ENCODE measurements at regions not wholly inside any gene's neighbourhood (a gene's known extent, or its start where the extent isn't known, plus 50 kb on each side); places are given as distances from the start of the nearest gene placed in this dataset.
A peak's percentile ranks its signal among the peaks of the same experiment; 100 is the strongest.

DNA sequence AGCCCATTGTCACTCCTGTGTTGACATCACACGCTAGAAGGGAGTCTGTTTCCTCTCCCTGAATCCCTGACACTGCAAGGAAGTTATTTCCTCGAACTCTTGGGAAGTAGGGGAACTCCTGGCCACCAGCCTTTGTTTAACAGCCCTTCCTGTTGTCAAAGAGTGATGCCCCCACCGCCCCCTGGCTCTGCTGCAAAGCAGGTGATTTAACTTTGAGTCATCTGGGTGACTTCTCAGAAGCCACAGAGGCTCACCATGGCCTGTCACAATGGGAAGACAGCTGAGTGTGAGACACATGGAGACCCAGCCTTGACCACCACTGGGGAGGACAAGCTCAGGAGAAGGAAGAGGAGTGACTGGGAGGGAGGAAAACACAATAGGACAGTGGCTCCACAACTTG is 182.8 kb downstream of the PSMG1 start:
- DNase-seq: peak; percentile 81 to 90 (median 85)

- DNase-seq: peak; percentile 23 to 64 (median 48)
These were observed 184.1 kb downstream of the PSMG1 start for GRCh38 chr21:38999161-38999560.

DNA sequence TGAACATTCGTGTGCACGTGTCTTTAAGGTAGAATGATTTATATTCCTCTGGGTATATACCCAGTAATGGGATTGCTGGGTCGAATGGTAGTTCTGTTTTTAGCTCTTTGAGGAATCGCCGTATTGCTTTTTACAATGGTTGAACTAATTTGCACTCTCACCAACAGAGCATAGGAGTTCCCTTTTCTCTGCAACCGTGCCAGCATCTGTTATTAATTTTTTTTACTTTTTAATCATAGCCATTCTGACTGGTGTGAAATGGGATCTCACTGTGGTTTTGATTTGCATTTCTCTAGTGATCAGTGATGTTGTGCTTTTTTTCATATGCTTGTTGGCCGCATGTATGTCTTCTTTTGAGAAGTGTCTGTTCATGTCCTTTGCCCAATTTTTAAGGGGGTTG is 185.0 kb downstream of the PSMG1 start:
- peak in 2 of 4 experiments; percentile 43 to 54 for DNase-seq

DNA sequence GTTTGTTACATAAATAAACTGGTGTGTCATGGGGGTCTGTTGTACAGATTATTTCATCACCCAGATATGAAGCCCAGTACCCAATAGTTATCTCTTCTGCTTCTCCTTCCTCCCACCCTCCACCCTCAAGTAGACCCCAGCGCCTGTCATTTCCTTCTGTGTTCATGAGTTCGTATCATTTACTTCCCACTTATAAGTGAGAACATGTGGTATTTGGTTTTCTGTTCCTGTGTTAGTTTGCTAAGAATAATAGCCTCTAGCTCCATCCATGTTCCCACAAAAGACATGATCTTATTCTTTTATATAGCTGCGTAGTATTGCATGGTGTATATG is 185.4 kb downstream of the PSMG1 start:
- peak; percentile 50 to 74 (median 61) for DNase-seq

GRCh38 chr21:38997051-38997842 is 186.0 kb downstream of the PSMG1 start:
- DNase-seq: no peak

DNA sequence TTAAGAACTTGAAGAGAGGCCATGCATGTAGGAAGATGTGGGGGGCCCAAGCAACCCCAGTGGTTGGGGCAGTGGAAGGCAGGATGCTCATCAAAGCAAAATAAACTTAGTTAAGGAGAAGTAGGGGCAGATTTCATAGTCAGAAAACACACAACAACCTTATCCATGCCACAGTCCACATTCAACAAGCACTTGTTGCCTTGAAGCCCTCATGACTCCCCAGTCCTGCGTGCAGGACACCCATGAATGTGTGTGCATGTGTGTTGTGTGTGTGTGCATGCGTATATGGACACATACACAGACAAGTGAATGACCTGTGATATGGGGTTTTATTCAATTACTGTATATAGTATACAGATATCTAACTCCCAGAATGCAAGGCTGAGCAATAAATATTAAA is 186.9 kb downstream of the PSMG1 start:
- DNase-seq: no peak

DNA sequence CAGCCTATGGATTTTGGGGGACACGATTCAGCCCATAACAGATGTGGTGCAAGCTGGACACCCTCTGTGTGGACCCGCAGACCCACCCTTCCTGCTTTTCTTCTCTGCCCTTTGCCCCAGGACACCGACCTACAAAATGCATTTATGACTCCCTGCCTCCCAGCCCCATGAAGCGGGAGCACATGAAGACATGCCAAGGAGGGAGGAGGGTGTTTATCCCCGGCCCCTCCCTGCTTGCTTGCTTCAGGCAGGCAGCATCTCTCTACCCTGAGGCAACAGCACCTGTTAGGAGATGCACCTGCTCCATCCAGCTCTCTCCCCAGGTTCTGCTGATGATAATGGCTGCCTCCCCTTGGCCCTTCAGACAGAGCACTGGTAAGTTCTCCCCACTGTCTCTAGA is 187.5 kb downstream of the PSMG1 start:
- no peak for DNase-seq

GRCh38 chr21:38995071-38995669 is 188.1 kb downstream of the PSMG1 start:
- no peak for DNase-seq

- no peak for DNase-seq
These were observed 188.3 kb downstream of the ETS2 start for GRCh38 chr21:38994042-38994441.

GRCh38 chr21:38993561-38993960 is 187.8 kb downstream of the ETS2 start:
- DNase-seq: no peak

DNA sequence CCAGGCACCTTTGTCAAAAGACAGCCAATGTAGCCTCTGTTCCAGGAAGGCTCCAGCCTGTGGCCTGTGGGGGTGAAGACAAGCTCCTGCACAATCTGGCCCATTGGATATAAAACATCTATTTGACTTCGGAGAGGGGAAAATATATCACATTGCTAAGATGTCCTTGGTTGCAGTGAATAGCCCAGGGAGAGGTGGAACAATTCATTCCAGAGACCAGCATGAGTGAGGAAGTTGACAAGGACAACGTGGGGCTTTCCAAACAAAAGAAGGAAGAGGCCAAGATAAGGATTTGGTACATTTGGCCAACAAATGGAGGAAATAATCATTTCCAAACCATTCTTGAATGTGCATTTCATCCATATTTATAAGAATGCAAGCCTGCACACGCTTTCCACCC is 187.0 kb downstream of the ETS2 start:
- peak; percentile 26 to 61 (median 47) for DNase-seq

GRCh38 chr21:38990424-38990794 is 184.7 kb downstream of the ETS2 start:
- DNase-seq: no peak

DNA sequence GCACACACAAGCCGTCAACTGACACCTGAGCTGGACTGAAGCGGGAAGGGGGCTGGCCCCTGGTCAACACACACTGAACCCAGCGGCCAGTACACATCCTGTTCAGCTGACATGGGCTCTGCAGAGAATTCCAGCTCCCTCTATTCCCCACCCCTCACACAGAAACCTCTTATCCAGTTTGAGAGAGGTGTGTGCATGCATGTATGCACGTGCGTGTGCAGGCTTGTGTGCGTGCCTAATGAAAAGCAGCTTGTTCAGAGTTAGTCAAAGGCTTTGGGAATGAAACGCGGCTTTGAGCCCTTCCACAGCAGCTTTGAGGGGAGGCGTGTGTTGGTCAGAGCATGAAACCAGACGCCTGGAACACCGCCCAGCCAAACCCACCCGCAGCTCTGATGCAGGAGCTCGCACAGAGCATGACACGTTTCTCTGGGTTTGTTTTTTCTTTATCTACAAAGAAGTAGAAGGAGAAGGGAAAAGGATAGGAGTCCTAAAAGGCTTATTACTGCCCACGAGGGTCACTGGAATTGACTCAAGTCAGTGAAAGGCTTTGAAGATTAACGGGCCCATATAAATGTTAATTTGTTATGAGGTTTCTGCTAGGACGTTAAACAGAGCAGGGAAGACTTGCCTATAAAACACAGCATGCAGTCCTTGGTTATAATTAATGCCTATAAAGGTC is 184.2 kb downstream of the ETS2 start:
- no peak for DNase-seq

GRCh38 chr21:38989379-38989744 is 183.6 kb downstream of the ETS2 start:
- DNase-seq: no peak

DNA sequence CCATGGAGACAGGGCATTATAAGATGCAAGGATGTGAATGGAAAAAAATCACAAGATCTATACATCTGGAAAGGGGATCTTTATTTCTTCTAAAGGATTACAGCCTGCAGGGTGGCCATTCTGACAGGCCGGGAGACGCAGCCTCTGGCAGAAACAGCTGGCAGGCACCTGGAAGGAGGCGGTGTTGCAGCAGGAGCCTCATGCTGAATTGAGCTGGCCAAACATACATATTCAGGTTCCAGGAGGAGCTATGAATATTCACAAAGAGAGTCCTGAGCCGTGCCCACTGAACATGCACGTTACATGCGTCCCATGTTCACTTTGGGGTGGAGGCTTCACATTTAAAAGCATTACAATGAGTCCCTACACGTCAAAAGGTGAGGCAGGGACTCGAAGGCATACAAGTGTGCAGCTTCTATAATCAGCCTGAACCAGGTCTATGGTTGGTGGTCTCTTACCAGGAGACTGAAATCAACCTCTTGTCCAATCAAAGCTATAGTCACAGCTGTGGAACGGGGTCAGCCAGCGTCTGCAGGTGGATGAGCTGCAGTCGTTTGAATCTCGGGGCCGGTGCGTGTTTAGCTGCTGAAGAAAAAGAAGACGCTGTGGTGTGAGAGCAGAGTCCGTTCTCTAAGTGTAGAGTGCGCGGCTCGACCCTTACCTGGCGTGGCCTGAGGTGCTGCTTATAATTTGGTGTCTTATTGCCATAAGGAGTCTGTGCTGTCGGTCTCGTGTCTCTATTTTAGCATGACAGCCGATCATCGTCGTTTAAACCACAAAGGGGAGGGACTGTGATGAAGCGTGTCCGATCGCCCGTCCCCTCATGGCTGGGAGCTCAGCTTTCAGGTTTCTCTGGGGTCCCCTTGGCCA is 183.0 kb downstream of the ETS2 start:
- no peak for DNase-seq

DNA sequence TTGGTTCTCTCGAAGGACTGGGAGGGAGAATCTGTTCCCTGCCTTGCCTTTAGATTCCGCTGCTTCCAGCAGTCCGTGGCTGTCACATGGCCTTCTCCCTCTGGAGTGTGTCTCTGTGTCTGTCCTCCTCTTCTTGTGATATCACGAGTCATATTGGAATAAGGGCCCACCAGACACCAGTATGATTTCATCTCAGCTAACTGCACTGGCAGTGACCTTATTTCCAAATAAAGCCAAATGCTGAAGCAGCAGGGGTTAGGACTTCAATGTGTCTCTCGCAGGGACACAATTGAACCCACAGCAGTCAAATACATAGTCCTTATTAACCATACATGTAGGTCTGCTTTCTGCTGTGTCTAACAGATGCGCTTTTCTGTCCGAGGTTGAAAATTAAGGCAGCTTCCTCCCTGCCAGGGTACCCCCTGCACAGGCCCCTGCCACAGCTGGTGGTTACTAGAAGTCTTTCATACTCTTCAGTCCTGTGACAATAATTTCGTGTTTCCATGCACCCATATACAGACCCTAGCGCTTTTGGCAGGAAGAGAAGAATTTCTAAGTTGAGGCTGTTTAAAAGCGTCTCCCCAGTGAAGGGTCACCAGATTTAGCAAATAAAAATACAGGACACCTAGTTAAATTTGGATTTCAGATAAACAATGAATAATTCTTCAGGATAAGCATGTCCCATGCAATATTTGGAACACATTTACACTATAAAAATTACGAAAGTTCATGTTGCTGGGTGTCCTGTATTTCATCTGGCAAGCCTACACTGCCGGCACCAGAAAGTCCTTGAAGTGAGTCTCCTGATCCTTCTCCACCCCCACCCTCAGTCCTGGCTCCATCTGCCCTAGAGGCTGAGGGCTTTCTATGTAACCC is 182.1 kb downstream of the ETS2 start:
- DNase-seq: no peak

GRCh38 chr21:38986806-38987632 is 181.3 kb downstream of the ETS2 start:
- no peak for DNase-seq

- no peak for DNase-seq
These were observed 180.7 kb downstream of the ETS2 start for GRCh38 chr21:38986406-38986805.

- DNase-seq: peak; percentile 58 to 83 (median 74)
These were observed 180.0 kb downstream of the ETS2 start for GRCh38 chr21:38985568-38986378.

GRCh38 chr21:38984982-38985567 is 179.3 kb downstream of the ETS2 start:
- DNase-seq: peak; percentile 36 to 67 (median 48)

Data from suppressor macrophage (primary cell).